HT1080 (cell line): ENCODE measurements at regions not wholly inside any gene's neighbourhood (a gene's known extent, or its start where the extent isn't known, plus 50 kb on each side); places are given as distances from the start of the nearest gene placed in this dataset.

Experiments
- DNase-seq: peaks from one replicate; pipeline ENCODE4 v3.0.0-alpha.2; 2015; ENCODE audit warnings: low read depth

DNA sequence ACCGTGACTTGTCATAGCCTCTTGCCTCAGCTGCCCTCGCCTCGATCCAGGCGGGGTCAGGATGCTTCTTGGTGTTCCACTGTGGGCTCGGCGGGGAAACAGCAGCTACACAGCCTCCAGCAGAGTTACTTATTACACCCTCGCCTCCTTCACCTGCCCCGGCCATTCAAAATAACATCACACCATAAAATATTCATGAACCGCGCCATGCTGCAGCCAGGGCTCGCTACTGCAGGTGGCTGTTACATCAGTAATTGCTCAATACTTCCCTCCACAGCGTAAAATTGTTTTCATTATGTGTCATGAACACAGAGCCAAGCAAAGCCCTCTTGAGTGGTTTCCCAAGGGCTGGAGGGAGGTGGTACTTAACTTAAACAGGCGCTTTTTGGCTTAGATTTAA lies 241.5 kb upstream of the SP8 start:
- DNase-seq = peak; percentile 4

DNA sequence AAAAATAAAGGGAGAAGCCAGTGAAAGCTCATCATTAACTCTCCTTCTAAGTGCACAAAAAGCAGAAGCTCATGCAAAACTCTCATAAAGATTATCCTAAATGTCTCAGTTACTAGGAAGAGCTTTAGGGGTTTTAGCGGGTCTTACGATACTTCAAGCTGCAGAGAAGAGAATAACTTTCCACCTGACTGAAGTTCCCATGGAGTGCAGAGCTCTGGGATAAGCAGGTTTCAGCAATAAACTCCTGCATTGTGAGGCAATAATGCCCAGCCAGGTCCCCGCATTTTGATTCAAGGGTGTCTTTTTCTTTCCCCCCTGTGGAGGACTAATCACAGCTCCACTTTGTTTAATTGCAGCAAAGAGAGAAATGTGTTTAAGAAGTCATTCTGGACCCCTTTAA lies 241.9 kb upstream of the SP8 start:
- no peak for DNase-seq

DNA sequence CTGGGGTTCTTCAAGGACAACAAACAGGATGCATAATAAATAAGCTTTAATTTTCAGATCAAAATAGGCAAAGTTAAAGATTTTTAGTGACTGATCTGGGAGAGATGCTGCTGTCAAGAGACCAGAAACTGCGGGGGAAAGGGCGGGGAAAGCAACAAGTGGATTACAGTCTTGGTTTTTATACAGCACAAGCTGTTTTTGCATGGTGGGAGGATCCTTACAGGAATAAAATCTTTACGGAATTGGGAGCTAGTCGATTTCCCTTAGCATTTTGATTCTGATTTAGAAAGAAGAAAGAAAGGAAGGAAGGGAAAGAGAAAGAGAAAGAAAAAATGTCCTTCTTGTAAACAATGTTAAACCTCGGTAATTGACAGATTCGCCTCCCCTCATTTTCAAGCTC lies 242.3 kb upstream of the SP8 start:
- DNase-seq = no peak

DNA sequence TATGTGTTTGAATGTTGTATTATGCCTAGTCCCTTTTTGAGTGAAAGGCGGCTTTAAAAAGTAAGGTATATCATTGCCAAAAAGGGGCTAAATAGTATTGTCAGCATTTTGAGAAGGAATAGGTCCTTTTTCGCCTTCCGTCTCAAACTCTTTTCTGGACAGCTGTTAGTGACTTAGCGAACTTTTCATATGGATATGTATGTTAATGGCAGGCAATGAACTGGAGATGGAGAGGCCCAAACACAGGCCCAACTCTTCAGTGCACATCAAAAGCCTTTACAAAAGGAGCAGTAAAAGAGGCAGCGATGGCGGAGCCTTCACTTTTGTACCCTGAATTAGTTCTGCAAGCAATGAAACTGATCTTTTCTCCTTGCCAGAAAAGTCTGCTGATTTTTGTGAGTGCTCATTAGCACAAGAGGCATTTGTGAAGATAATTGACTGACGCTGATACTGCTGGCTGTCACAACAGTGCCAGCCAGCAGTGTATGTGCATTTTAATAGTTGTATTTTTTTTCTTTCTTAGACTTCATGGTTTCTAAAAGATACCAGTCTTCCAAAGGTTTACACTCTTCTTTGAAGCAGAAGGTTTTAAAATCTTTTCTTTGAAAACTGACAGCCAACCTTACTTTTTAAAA lies 243.7 kb upstream of the SP8 start:
- no peak for DNase-seq

DNA sequence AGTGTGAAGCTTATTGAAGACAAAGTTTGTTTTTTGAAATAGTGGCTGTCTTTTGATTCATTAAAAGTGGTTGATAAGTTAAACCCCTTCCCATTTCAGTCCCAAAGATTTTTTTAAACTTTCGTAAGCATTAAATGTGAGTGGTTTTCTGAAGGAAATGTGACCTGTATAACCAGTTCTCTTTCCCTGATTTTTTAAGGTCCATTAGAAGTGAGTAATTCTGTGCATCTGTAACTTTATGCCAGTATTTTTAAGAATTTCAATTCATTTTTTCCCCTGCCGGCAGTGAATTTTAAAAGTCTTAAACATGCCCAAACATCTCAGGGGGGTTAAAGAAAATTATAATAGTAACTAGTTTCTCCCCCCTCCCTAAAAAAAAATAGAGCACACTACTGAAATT lies 254.6 kb upstream of the SP8 start:
- no peak for DNase-seq

DNA sequence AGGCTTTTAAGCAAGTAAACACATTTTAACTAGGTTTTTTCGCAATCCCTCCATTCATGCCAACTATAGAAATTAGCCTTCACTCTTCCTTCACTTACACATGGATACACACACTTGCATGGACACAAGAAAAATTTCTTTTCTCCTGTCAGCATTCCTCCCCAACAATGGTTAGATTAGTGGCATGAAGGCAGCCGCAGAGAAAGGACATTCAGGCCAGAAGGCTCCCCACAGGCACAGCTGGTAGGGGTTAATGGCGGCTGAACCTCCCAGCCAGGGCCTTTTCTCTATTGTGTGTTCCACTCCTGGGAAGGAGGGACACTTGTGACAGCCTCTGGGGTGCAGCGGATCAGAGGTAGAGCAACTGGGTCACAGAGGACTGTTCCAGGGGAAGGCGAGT lies 255.0 kb upstream of the SP8 start:
- DNase-seq = no peak

DNA sequence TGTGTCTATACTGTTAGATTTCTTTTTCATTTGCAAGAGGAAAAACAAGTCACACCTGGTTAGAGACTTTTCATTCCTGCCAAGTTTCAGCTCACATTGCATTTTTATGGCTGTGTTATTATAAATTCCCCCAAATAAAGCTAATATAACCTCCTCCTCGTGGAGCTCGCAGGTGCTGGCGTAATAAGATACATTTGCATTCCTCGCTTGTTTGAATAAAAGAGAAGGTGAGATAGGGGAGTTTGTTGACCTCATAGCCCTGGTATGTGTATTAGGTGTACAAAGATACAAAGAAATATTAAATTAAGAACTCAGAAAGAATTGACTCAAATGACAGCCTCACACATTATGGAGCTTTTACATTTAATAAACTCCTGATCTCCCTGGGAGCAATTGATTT lies 257.7 kb upstream of the SP8 start:
- DNase-seq = no peak

DNA sequence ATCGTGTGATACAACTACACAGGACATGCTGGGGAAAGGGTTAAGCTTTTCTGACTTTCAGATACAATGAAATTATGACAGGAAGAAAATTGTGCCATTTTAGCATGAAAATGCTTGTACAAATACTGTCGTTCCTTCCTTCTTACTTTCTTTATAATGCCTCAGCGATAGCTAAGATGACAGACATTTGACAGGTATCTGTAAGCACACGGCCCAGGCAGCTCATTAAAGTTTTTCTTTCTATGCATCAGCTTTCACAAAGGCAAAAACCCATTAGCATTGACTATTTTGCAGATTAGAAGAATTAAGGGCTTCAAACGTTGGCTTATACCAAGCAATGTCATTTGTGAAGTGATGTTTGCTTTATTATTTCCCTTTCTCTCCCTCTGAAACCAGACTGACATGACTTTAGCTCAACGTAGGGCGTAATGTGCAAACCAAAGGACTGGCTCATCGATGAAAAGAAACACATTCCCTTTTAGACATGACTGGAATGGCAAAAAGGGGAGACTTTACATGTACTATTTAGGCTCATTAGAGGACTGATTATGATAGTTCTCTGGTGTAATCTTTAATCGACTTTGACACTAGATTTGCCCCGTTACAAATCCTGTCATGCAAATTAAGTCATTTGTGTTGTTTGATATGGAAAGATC lies 258.4 kb upstream of the SP8 start:
- no peak for DNase-seq

DNA sequence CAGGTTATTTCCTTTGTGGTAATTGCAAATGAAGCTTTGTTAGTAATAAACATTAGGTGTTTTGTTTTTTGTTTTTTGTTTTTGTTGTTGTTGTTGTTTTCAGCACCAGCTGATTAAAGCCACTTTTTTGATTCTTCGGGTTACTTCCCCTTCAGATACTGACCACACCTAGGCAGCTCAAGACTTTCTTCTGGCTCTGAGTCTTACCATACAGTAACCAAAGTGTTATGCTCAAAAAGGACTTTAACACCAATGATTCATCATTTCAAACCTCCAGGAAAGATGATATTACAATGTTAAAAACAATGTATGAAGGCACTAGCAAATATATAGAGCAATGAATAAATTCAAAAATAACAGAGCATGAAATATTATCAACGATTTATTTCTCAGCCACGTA lies 265.2 kb upstream of the SP8 start:
- DNase-seq = no peak

DNA sequence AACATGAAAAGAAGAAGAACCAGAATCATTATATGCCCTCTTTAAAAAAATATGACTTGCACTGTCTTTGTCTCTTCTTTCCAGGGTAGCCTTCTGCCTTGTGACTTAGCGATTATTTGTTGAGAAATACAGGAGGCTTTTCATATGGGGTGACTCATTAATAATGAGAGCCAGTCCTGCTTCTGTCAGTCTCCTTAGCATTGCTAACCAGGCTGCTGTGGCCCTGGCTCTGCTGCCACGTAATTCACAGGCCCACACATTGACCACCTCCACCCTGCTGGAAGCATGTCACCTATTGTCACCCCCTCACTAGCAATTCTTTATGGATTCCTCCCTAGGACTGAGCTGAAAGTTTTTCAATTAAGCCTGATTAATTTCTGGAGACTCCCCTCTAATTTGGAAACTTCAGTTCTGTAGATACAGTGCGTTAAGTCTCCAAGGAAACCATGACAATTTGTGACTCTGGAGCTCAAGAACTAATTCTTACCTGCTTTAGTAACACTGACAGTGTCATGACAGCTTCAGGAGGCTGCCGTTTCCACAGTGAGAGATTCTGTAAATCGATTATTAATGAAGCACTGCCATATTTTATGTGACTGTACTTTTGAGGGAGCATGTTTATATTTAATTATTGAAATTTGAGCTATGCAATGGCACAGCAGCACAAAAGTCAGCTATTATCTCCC lies 267.9 kb upstream of the SP8 start:
- no peak for DNase-seq

DNA sequence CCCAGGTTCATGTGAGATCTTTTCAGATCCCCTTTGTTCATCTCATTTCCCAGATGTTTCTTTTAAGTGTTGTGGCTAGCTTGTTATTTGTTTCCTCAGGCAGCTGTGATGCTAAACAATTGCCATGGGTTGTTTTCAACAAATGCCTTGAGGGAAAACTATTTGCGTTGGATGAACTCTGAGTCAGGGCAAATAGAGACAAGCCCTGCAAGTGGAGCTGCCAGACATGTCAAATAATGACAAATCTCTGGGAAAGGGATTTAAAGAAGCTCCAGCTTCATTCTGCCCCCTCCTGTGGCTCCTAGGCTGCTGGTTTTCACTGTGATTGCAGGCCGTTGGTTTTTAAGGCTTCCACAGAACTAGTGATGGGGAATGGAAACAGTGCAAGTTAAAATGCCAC lies 272.4 kb upstream of the SP8 start:
- no peak for DNase-seq

DNA sequence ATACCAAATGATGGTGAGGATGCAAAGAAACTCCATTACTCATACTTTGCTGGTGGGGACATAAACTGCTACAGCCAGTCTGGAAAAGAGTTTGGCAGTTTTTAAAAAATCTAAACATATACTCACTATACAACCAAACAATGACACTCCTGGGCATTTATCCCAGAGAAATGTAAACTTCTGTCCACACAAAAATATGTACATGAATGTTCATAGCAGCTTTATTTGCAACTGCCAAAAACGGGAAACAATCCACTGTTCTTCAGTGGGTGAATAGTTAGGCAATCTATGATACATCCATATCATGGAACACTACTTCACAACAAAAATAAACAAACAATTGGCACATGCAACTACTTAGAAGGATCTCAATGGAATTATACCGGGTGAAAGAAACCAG lies 276.4 kb upstream of the SP8 start:
- DNase-seq = no peak

DNA sequence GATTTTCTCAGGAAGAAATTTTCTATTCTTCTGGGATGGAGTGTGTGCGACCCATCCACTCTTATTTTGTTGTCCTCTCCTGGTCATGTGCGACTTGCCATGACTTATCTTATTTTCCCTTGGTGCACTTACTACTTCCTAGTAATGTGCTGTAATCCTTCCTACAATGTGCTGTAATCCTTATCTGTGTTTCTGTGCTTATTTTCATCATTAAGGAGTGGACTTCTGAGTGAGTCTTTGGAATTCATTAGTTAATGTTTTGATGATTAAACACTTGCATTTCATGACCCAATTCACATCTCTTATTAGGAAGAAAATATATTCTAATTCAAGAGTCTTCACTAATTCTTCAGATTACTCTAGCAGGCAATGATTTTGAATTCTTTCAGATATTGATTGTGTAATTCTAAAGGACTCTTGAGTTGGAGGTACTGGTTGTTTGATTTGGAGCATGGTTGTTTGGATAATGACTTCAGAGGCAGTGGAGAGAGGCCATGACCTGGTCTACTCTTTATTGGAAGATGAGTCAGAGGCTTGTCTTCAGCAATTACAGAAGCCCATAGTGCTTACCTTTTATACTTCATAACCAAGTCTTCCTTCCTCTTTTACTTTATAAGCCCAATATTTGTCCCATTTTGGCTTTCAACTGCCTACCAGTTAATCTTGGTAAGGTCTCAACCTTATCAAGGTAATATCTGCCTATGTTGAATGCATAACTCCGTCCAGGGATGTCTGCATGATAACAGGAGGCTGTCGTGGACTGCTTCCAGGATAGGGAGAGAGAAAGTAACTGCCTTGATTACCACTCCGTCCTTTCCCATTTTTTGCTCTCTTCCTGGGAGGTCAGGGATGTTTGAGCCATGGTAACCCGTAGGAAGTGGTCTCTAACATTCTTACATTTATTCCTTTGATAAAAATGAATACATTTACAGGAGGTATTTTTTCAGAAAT lies 278.3 kb upstream of the SP8 start:
- DNase-seq = peak; percentile 7

DNA sequence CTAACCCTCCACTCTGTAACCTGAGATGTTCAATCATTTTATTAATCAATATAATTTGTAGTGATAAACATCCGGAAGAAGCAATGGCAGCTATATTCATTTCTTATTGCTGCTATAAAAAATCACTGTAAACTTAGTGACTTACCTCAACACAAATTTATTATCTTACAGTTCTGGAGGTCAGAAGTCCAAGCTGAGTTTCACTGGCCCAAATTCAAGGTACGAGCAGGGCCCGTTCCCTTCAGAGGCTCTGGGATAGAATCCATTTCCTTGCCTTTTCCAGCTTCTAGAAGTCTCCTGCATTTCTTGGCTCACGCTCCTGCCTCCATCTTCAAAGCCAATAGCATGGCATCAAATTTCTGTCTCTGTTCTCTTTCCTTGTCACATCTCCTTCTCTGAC lies 279.5 kb upstream of the SP8 start:
- no peak for DNase-seq

DNA sequence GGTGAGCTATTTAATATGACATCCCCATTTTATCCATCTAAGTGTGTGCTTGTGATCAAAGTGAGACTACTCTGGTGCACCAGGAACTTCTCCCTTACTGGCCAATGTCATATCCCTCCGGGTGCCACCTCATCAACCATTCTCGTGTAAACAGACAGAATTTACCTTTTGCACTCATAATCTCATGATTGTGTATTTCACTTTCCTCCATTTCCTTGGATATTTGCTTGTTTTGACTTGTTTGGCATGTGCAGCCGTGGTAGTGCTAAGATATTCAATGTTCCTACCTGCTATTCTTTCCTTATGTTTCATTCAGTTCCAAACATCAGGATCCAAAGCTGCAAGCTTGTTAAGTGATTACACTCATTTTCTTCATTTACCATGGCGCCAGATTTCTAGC lies 280.5 kb upstream of the SP8 start:
- no peak for DNase-seq

DNA sequence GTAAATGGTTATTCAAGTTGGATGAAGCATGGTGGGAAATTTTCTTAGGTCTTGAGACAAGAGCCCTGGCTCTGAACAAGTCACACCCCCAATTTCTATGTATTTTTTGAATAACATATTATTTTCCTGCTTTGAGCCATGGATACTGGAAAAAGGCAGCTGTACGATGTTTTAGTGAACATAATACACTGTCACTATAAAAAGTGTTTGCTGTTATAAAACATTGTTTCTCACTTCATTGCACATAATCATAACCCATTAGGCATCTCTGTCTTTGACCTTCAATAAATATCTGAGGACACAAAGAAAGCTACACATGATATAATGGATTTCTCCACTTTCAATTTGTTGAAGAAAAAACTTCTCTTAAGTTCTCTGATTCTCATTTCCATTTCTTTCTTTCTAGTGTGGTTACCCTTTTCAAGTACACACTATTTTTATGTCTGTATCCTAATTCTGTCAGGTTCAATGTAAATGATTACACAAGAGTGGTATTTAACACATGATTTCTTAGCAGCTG lies 283.9 kb upstream of the SP8 start:
- no peak for DNase-seq

DNA sequence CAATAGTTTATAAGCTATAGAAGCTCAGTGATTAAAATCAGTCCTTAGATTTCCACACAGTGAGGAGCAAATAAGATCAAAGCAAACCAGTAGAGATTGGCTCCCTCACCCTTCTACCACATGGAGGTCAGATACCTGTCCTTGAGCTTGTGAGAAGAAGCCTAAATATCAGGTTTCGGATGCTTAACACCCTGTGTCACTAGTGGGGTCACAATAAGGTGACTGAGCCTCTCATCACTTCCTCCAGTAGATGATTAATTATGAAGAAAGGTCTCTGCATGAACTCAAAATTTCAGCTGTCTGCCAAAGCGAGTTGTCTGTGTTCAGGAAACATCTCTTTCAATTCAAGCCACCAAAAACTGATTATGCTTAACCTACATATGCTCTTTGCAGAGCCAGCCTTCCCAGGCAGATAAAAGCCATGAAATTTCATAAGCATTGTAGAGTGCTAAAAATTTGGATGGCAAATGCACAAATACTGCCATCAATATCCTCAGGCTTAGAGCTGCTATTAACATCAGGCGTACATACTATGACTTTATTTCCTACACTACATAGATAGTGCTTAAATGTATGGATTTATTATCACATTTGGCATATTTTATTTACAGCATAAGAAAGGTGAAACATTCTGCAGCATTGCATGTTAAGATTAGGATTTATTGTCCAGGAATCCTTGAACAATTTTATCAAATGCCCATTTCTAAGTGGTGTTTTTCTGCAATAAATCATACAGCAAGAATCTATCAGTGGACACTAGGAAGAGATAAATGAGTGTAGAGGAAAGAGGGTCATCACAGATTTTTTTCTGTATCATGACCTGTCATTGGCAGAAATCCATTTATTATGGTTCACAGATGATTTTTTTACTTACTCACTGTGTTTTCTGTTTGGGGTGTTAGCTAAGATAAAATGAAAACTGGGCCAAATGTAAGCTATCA lies 285.1 kb upstream of the SP8 start:
- DNase-seq = no peak

DNA sequence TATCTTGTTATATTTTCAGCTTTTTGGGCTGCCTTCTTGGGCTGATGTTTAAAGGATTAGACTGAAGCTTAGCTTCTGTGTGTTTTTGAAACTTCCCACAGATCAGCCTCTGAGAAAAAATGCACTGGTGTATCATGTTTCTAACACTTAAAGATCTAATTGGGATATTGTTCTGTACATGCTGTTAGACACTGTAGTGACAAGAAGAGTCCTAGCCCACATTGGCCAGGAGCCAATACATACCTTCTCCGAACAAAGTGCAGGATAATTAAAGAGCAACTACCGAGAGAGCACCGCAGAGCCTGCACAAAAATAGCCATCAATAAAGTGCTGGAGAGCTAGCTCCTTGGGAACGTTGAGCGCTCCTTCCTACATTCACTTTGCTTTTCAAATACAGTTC lies 289.4 kb upstream of the SP8 start:
- DNase-seq = no peak

DNA sequence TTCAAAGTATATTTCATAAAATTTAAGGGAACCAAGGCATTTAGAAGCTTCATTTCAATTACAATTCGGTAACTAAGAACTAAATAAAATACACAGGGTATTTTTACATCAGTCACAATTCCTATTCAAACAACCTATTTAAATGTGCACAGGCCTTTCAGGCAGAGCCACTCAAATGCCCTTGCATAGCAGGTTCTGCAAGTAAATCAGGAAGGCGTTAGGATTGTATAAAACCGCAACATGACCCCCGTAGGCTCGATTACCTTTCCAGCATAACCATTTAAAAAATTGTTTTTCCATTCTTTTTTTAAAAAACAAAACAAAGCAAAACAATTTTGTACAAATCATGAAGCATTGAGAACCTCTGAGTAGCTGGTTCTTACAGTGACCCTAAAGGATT lies 289.9 kb upstream of the SP8 start:
- DNase-seq = no peak

DNA sequence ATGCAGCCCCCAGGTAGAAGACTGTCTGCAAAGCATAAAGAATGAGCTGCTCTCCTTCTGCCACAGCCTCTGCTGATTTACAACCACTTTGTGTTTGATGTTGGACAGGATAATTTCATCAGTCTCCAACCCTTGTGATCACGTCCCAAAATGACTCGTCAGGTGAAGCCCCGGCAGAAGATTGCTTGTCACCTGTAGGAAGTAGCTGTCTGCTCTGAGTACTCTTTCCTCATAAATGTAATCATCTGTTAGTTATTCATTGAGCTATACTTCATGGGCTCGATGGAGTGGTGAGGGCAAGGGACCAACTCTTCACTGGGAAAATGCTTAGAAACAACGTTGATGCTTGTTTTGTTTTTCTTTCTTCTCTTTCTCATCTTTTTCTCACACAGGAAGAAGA lies 290.9 kb upstream of the SP8 start:
- DNase-seq = no peak

DNA sequence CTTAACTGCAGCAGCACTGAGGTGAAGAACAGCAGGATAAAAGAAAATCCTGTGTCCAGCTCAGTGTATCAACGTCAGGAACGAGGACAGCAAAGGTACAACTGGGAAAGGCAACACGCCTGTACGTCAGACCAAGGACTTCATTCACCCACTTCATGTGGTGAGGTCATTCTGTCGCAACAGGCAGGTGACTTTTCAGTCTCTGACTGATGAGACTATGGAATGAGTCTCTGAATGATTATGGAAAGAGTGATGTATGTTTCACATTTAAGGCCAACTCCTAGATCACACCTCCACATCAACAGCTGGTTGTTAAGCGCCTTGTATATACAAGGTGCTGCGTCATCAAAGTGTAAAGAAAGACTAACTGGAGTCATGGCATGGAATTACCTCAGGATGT lies 297.6 kb upstream of the SP8 start:
- no peak for DNase-seq
